GM12892 (cell line): ENCODE measurements at regions not wholly inside any gene's neighbourhood (a gene's known extent, or its start where the extent isn't known, plus 50 kb on each side); places are given as distances from the start of the nearest gene placed in this dataset.

ENCODE experiments used
- POLR2A ChIP-seq: IDR thresholded peaks from 2 replicates; pipeline ENCODE4 v1.6.1; 2011; ENCODE audit warnings: low read depth, low read length, control low read depth
- POLR2AphosphoS5 ChIP-seq: IDR thresholded peaks from 2 replicates; pipeline ENCODE4 v1.6.1; 2011; ENCODE audit warnings: low read depth, low read length, control low read depth
- TAF1 ChIP-seq: IDR thresholded peaks from 2 replicates; pipeline ENCODE4 v1.6.1; 2011; ENCODE audit warnings: low read depth, mild to moderate bottlenecking, control low read depth, low read length, borderline replicate concordance

- TF ChIP-seq POLR2A (no peak), TAF1 (no peak), POLR2AphosphoS5 (no peak)
Measured at GRCh38 chr22:17300926-17301325, 68.3 kb upstream of the CECR2 start.
